HG03575 (cell line): ENCODE measurements at regions not wholly inside any gene's neighbourhood (a gene's known extent, or its start where the extent isn't known, plus 50 kb on each side); places are given as distances from the start of the nearest gene placed in this dataset.
"Not testable (repeated sequence)": the region's sequence is repeated elsewhere in the genome, so short reads cannot be mapped to it uniquely, and the experiment has no call there.

Experiments
- ATAC-seq: cut with Tn5 transposase; IDR thresholded peaks from one replicate; pipeline ENCODE4 v1.9.1; 2021; ENCODE audit not compliant: unreplicated experiment, insufficient number of reproducible peaks, low FRiP score; ENCODE audit errors: extremely low read depth

DNA sequence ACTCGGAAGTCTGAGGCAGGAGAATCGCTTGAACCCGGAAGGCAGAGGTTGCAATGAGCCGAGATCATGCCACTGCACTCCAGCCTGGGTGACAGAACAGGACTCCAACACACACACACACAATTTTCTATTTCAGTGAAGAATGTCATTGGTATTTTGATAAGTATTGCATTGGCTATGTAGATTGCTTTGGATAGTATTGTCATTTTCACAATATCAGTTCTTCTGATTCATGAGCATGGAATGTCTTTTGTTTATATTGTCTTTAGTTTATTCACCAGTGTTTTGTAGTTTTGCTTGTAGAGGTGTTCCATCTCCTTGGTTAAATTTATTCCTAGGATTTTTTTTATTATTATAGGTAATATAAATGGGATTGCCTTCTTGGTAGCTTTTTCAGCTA lies 693.4 kb upstream of the SYT4 start:
- no peak for ATAC-seq

DNA sequence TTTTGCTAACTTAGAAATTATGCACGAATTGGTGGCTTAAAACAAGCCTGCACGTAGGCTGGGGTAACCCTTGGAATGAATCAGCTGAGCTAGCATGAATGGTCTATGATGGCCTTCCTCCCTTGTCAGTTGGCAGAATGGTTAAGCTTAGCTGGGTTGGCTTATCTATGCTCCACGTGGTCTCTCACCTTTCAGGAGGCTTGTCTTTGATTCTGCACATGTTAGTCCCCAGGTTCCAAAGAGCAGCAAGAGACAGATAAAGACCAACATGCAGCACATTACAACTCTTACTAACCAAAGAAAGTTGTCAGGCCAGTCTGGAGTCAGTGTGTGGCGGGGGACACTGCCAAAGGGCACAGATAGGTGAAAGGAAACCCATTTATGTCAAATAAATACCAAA lies 700.9 kb upstream of the SYT4 start:
- no peak for ATAC-seq

DNA sequence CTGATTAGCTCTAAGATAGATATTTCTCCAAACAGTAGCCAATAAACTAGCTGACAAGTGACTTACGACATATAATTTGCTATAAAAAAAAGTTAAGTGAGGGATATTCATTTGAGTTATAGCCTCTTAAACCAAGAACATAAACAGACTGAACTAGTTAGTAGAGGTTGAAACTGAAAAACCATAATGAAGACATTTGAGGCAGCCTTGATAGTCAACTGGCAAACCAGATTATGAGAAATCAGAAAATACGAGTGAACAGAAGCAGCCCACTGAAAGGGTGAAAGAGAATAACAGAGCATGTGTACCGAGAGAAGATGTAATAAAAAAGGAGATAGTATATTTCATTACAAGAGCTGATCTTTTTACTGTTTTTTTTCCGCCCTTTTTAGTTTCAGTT lies 698.1 kb upstream of the SETBP1 start:
- ATAC-seq: no peak

DNA sequence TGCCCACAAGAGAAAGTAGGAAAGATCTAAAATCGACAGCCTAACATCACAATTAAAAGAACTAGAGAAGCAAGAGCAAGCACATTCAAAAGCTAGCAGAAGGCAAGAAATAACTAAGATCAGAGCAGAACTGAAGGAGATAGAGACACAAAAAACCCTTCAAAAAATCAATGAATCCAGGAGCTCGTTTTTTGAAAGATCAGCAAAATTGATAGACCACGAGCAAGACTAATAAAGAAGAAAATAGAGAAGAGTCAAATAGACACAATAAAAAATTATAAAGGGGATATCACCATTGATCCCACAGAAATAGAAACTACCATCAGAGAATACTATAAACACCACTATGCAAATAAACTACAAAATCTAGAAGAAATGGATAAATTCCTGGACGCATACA lies 693.6 kb upstream of the SETBP1 start:
- ATAC-seq: not testable (repeated sequence)

DNA sequence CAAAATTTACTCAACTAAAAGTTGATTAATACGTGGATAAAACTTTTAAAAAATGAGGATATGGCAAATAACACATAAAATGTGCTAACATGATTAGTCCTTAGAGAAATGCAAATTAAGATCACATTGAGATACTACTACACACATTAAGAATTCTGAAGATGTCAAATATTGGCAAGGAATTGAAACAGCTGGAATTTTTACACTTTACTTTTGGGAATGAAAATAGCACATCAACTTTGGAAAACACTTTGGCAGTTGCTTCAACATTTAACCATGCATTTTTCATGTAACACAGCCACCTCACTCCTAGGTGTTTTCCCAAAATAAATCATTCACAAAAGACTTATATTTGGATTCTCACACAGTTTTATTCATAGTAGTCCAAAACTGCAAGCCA lies 687.9 kb upstream of the SETBP1 start:
- ATAC-seq: no peak

DNA sequence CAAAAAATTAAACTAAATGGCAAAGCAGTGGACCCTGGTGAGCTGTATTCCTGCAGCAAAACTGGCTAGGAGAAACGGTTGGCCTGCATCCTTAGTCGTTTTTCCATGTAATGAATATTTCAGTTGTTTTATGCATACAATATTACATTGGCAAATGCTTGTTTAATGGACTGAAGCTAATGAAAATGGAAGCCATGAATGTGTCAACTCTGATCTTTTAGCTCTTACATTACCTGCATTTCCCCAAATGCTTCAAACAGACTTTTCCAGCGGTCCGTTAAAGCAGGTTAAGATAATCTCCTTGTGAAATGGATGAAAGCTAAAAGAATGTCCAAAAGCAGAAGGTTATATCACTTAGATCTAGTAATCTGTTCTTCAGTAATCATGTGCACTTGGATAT lies 686.3 kb upstream of the SETBP1 start:
- no peak for ATAC-seq

DNA sequence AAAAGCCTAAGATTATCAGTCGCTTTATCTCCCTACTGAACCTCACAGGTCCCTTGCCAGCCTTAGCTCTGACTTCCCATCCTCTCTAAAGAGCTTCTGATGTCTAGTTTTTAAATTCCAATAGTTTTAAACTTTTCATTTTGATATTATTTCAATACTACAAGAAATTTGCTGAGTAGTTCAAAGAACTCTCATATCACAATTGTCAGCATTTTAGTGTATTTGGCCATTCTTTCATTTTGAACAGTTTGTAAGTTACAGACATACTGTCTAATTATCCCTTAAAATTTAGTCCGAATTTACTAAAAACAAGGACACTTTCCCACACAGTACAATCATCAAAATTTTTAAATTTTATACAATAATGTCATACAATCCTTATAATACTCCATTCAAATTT lies 666.8 kb upstream of the SETBP1 start:
- no peak for ATAC-seq

DNA sequence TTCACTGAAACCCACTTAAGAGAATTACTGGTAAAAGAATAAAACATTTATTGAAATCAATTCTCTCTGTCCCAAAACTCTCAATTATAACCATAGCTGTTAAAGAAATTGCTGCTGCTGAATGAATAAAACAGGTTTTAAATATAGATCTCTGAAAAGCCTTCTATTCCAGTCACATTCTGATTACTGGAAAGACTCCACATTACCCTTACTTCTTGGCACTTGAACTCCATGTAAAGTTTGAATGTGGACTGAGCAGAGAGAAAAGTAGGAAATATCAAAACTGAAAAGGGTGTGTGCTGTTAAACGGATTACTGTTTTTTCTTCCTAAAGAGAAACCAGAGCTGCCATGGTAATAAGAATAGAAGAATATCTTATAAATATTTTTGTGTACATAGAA lies 655.3 kb upstream of the SETBP1 start:
- no peak for ATAC-seq

DNA sequence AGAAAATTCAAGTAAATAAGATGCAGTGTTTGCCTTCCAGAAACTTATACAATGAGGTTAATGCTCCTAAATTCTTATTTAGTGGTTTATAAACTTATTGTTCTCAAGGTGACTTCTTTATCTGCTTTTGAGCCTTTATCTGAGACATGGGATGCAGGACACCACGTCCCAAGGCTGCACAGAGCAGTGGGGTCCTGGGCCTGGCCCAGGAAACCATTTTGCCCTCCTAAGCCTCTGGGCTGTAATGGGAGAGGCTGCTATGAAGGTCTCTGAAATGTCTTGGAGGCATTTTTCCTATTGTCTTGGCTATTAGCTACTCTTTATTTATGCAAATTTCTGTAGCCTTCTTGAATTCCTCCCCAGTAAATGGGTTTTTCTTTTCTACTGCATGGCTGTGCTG lies 652.6 kb upstream of the SETBP1 start:
- no peak for ATAC-seq

DNA sequence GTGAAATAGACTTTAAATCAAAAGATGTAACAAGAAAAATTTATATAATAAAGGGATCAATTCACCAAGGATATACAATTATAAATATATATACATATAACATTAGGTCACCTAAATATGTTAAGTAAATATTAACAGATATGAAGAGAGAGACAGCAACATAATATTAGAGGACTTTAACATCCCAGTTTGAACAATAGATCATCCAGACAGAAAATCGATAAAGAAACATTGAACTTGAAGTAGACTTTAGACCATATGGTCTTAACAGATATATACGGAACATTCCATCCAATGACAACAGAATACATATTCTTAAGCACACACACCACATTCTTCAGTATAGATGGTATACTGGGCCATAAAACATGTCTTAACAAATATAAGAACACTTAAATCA lies 649.6 kb upstream of the SETBP1 start:
- ATAC-seq: no peak

DNA sequence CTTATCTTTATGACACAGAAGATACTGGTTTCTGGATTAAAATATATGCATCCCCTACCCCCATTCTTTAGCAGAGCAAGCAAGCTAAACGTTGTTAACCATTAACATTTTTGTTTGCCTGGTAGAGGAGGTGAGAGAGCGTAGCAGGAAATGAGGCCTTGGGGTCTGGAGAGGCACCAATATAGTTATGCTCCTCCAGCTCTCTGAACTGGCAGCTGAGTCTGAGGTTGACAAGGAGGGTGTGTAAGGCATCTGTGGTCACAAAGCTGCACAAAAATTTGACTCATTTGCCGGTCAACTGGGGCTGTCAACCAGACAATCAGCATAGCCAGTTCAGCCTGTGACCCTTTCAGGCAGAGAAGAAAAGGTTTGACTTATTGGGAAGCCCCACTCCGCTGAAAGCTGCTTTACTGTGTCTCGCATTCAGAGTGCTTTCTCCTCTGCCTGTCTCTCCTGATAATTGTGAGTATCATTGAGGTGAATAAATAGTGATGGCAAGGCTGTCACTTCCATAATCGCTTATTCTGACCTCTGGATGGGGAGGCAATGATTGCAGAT lies 647.5 kb upstream of the SETBP1 start:
- ATAC-seq: no peak

DNA sequence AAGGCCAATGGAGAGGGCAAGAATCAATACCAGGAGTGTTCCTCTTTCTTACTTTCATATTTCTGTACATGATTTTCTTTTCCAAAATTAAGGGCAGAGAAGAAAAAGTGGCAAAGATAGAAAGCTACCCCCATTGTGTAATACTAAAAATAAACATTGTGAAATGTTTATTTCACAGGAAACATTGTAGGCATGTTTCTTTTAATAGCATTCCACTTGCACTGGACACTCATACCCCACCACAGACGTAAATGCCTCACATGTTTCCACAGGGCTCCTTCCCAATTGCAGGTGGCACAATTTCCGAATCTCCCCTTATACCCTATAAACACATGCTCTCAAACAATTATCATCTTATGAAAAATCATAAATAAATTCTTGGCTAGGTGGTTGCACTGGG lies 645.1 kb upstream of the SETBP1 start:
- no peak for ATAC-seq

DNA sequence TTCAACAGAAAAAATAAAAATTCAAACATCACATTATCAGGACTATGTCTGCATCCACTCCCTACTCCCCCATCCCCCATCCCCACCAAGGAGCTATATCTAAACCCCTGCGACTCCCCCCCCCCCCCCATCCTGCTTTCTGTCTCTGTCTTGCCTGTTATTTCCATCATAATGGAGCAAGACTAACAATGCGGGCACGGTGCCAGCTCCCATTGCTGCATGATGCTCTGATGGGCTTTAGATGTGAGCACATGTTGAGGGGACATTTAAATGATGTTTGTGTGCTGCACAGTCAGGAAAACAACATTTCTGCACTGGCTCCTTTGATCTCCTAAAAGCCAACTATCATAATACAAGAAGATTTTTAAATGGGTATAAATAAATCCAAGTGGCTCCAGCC lies 644.2 kb upstream of the SETBP1 start:
- no peak for ATAC-seq

DNA sequence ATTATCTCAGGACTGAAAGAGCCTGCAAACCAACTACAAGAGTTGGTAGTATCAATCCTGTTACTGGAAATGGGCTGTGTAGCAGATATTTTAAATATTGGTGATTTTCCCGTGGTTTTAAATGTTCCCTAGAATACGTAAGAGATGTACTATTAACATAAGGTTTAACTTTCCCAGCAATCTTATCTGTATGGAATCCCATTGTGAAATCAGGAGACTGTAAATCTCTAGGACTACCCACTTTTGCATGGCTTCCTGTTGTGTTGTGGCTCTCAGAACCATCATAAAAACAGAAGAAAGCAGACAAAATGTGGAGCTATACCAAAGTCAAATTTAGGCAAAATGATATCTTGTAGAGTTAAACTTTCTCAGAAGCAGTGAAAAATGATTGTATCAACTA lies 641.5 kb upstream of the SETBP1 start:
- no peak for ATAC-seq

DNA sequence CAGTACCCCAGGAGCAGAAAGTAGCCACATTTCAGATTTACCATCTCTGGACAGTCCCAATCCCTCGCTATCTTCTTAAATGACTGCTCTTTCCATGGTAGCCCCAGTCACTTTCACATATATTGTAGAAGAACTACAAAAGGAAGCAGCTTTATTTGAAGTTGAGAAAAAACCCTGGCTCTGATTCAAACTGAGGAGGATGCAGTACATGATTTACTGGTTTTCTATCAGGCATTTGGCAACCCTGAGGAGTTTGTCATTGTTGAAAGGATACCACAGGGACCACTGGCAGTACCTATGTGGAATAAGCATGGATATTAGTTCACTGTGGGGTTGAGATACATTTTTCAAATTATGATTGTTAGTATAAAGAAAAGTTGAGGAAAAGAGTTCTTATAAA lies 640.9 kb upstream of the SETBP1 start:
- no peak for ATAC-seq

DNA sequence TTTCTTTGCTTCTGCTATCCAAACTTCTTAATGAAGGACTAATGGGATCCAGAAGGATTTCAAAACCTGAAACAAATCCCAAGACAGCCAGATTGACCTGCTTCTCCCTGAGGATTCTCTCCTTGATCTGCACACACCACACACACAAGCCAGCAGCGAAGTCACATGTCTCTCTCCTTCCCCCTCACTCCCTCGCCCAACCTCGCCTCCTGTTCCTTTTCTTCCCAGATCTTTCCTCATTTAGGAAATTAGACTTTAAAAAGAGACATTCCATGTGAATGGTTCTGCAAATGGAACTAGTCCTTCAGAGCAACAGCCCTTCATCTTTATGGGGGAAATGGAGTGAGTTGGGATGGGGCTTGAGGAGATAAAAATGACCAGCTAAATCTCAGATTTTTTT lies 639.1 kb upstream of the SETBP1 start:
- ATAC-seq: no peak

DNA sequence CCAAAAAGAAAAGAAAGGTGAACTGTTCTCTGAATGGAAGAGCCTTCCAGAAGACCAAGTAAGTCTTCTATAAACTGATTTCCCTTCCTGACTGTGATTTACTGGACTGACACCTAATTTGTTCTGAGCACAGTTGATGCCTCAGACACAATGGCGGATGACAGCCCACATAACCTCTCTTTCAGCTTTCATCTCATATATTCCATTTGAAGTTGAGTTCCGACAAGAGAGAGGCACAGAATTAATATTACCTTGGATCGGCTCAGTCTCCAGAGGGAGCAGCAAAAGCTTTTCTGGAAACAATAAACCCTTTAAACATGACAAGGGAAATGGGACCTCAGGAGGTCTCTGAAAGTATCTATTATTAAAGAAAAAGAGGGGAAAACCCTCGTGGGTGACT lies 638.7 kb upstream of the SETBP1 start:
- no peak for ATAC-seq

DNA sequence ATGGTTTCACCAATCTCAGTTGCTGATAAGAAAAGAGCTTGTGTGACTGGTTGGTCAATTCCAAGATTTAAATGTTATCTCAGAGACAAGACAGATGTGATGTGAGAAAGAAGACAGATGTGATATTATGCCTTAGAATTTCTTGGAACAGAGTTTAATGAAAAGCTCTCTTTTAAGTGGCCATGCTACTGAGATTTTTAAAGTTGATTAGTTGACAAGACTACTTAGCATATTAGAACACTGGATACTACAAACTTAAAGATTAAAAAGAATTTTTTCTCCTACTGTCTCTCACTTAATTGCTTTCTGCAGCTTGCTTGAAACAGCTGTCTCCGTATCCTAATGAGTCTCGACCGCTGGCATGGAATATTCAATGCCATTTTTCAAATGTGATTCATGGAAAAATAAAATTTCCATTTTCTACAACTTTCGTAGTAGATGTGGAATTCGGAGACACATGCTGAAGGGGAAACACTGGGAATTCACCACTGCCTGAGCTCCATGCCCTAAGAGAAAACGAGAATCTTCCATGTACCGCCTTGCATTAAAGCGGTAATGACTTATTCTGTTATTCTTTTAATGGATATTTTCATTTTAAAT lies 634.2 kb upstream of the SETBP1 start:
- ATAC-seq: no peak

DNA sequence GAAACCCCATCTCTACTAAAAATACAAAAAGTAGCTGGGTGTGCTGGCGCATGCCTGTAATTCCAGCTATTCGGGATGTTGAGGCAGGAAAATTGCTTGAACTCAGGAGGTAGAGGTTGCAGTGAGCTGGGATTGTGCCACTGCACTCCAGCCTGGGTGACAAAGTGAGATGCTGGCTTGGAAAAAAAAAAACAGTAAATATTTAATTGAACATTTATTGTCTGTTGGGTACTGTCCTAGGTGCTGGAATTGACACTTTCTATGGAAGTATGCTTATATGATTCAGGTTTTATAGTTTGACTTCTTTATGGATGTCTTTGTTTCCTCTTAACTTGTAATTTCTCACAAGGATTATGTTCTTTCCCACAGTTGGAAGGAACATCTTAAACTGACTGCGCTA lies 633.1 kb upstream of the SETBP1 start:
- ATAC-seq: no peak

DNA sequence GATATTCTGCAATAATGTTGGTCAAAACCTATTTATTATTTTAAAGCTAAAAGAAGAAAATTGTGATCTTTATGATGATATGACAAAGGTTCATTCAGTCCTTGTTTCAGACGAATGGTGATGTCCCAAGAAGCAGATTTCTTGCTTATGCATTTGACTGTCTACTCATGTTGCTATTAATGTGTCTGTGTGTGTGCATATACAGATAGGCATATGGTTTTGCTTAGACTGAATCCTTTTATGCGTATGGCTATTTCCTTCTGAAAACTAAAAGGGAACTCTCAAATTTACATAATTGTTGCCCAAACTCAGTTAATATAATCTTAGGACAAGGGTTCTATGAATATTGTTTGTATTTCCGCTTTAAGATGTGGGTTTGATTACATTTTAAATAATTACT lies 632.3 kb upstream of the SETBP1 start:
- ATAC-seq: no peak

DNA sequence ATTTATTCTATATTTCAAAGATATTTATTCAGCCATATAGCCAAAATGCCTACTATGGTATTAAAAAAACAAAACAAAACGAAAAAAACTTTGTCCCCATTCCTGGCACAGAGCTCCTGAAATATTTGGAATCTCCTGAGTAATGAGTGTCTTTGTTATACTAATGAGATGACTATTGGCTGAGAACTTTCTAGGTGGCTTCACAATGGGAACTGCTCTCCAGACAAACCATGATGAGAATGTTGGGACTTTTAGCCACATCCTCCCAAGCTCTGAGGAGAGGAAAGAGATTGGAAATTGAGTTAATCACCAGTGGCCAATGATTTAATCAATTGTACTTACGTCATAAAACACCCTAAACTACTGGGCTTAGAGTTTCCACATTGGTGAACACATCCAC lies 631.8 kb upstream of the SETBP1 start:
- ATAC-seq: no peak
